ENCODE measurements at regions not wholly inside any gene's neighbourhood (a gene's known extent, or its start where the extent isn't known, plus 50 kb on each side); places are given as distances from the start of the nearest gene placed in this dataset.

DNA sequence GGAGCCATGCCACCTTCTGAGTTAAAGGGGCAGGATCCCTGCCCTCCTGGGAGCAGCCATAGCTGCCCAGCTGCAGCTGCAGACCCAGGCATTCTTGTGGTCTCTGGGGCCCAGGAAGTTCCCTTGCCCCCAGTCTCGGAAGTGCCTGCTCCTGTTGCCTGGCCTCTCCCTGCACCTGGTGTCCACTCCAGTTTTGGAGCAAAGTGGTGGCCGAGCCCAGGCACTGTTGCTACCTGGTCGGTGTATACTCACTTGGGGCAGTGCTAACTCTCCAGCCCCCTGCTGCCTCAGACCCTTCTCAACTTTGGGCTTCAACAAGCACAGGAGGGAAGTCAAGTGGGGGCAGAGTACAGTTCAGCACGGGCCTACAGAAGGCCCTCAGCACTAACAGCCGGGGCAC is 352.9 kb upstream of the NCAM2 start:
- TF ChIP-seq ZNF274 (IDR thresholded peaks at IDR 0.05; ENCODE audit: low read depth, low read length) (no peak), SUZ12 (IDR thresholded peaks at IDR 0.05; ENCODE audit: extremely low read depth, insufficient read depth, insufficient read length) (no peak)

Data from NT2/D1 (cell line).